Activated gamma-delta T cell (primary cell): ENCODE measurements at regions not wholly inside any gene's neighbourhood (a gene's known extent, or its start where the extent isn't known, plus 50 kb on each side); places are given as distances from the start of the nearest gene placed in this dataset.
"Not testable (repeated sequence)": the region's sequence is repeated elsewhere in the genome, so short reads cannot be mapped to it uniquely, and the experiment has no call there.

Experiments
- DNase-seq: peaks from one replicate; lab custom pipeline; 2025; lab: John Stamatoyannopoulos, UW

GRCh38 chr20:30387823-30388222, 869.6 kb upstream of the DEFB115 start:
- DNase-seq: not testable (repeated sequence)

- not testable (repeated sequence) for DNase-seq
Measured at GRCh38 chr20:30393523-30393922, 863.9 kb upstream of the DEFB115 start.

DNA sequence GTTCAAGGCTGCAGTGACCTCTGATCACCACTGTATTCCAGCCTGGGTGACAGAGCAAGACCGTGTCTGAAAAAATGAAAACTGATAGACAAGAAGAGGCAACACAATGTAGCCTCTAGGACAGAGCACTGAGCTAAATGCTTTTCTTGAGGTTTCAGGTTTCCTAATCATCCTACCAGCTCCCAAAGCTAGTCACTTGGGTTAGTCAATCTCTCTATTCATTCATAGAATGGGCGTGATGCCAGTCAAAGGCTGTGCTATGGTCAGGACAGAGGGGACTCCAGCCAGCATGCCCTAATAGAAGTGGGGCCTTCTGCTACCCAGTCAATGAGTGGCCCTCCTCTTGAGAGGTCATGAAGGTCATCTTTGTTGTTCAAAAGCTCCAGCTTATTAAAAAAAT, 860.4 kb upstream of the DEFB115 start:
- DNase-seq: not testable (repeated sequence)

- DNase-seq: not testable (repeated sequence)
Measured at GRCh38 chr20:30405061-30405460, 852.4 kb upstream of the DEFB115 start.

- not testable (repeated sequence) for DNase-seq
Measured at GRCh38 chr20:30405585-30405984, 851.9 kb upstream of the DEFB115 start.

- not testable (repeated sequence) for DNase-seq
Measured at GRCh38 chr20:30406370-30406769, 851.1 kb upstream of the DEFB115 start.

DNA sequence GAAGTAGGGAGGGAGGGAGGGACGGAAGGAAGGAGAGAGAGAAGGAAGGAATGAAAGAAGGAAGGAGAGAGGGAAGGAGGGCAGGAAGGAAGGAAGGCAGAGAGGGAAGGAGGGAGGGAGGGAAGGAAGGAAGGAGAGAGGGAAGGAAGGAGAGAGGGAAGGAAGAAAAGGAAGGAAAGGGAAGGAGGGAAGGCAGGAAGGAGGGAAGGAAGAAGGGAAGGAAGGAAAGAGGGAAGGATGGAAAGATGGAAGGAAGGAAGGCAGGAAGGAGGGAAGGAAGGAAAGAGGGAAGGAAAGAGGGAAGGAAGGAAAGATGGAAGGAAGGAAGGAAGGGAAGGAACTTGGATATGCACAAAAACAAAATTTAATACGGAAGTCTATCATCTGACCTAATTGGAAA, 844.5 kb upstream of the DEFB115 start:
- no peak for DNase-seq

DNA sequence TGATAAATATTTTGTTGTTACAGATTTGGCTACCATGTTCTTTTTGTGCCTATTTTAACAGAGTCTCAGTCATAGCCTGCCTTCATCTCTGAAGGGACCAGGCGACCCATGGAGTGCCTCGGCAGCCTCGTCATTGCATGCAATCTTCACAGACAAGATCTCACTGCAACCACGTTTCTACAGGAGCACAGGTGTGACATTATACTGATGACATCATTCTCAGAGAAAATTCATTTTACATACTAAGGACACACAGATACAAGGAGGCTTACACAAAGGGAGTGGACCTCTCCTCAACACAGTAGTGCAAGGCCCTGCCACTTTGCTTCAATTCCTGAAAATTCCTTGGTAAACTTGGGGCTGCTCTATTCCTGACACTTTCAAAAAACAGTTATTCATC, 840.1 kb upstream of the DEFB115 start:
- not testable (repeated sequence) for DNase-seq

- DNase-seq: not testable (repeated sequence)
Measured at GRCh38 chr20:30418378-30418777, 839.1 kb upstream of the DEFB115 start.

DNA sequence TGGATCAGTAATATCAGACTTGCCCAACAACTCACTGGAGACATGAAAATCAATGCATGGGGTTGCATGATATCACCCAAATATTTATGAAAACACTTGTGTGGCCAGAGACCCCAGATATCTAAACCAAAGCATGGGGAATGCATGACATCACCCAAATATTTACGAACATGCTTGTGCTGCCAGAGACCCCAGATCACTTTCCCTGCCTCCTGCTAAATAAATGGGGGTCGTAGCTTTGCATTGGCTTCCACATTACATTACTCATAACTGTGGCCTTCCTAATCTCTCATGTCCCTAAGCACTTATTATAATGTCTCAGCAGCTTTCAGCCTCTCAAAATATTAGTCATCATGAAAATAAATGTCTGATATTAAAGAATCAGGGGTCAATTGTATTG, 838.0 kb upstream of the DEFB115 start:
- DNase-seq: no peak

- DNase-seq: not testable (repeated sequence)
Measured at GRCh38 chr20:30419871-30420420, 837.5 kb upstream of the DEFB115 start.
